22Rv1 (cell line): ENCODE measurements at regions not wholly inside any gene's neighbourhood (a gene's known extent, or its start where the extent isn't known, plus 50 kb on each side); places are given as distances from the start of the nearest gene placed in this dataset.

Source experiments
- CTCF ChIP-seq: fragments of 450-650 bp; IDR thresholded peaks from 2 replicates; pipeline ENCODE4 v1.5.1; 2017; ENCODE audit warnings: mild to moderate bottlenecking
- ZFX ChIP-seq: fragments of 450-650 bp; IDR thresholded peaks from 2 replicates; pipeline ENCODE4 v1.6.1; 2017; ENCODE audit warnings: antibody characterized with exemption, borderline replicate concordance

- no peak for TF ChIP-seq CTCF
- TF ChIP-seq ZFX, result no peak
Measured at GRCh38 chr3:194877291-194878119, 191.8 kb downstream of the FAM43A start.
